ENCODE measurements at regions not wholly inside any gene's neighbourhood (a gene's known extent, or its start where the extent isn't known, plus 50 kb on each side); places are given as distances from the start of the nearest gene placed in this dataset.

GRCh38 chr9:105044518-105044917 is 116.6 kb upstream of the ABCA1 start:
- DNase-seq: no peak
- H3K4me3 Mint-ChIP-seq (ENCODE audit: unreplicated experiment): no peak overlapping the region
- H3K27ac Mint-ChIP-seq (ENCODE audit: unreplicated experiment): no peak overlapping the region
- peaks cover 3% of the 10 kb centered on the region for H3K27me3 Mint-ChIP-seq (ENCODE audit: unreplicated experiment)
- H3K36me3 Mint-ChIP-seq (ENCODE audit: unreplicated experiment): no peaks in the 10 kb centered on the region
- H3K4me1 Mint-ChIP-seq (ENCODE audit: low read depth, unreplicated experiment): no peaks in the 10 kb centered on the region
- H3K9me3 Mint-ChIP-seq (ENCODE audit: unreplicated experiment): no peaks in the 10 kb centered on the region
- TF ChIP-seq CTCF (IDR thresholded peaks at IDR 0.05; ENCODE audit: partially characterized antibody, unreplicated experiment): no peak

GRCh38 chr9:105046907-105047741 is 119.2 kb upstream of the ABCA1 start:
- Mint-ChIP-seq H3K36me3 (ENCODE audit: unreplicated experiment) (no peaks in the 10 kb centered on the region), H3K9me3 (ENCODE audit: unreplicated experiment) (no peaks in the 10 kb centered on the region), H3K4me1 (ENCODE audit: low read depth, unreplicated experiment) (no peaks in the 10 kb centered on the region), H3K27ac (ENCODE audit: unreplicated experiment) (no peak overlapping the region), H3K27me3 (ENCODE audit: unreplicated experiment) (peaks cover 3% of the 10 kb centered on the region), H3K4me3 (ENCODE audit: unreplicated experiment) (no peak overlapping the region)
- DNase-seq: no peak
- TF ChIP-seq CTCF (IDR thresholded peaks at IDR 0.05; ENCODE audit: partially characterized antibody, unreplicated experiment): no peak

- Mint-ChIP-seq H3K27me3 (ENCODE audit: unreplicated experiment) (peaks cover 4% of the 10 kb centered on the region), H3K4me3 (ENCODE audit: unreplicated experiment) (no peak overlapping the region), H3K27ac (ENCODE audit: unreplicated experiment) (no peak overlapping the region), H3K36me3 (ENCODE audit: unreplicated experiment) (no peaks in the 10 kb centered on the region), H3K9me3 (ENCODE audit: unreplicated experiment) (no peaks in the 10 kb centered on the region), H3K4me1 (ENCODE audit: low read depth, unreplicated experiment) (no peaks in the 10 kb centered on the region)
- TF ChIP-seq CTCF (IDR thresholded peaks at IDR 0.05; ENCODE audit: partially characterized antibody, unreplicated experiment): no peak
- DNase-seq: no peak
These were observed 119.7 kb upstream of the ABCA1 start for GRCh38 chr9:105047742-105048041.

- Mint-ChIP-seq H3K27me3 (ENCODE audit: unreplicated experiment) (peaks cover 4% of the 10 kb centered on the region), H3K4me3 (ENCODE audit: unreplicated experiment) (no peak overlapping the region), H3K4me1 (ENCODE audit: low read depth, unreplicated experiment) (no peaks in the 10 kb centered on the region), H3K27ac (ENCODE audit: unreplicated experiment) (no peak overlapping the region), H3K36me3 (ENCODE audit: unreplicated experiment) (peaks cover 5% of the 10 kb centered on the region), H3K9me3 (ENCODE audit: unreplicated experiment) (no peaks in the 10 kb centered on the region)
- no peak for DNase-seq
- no peak for TF ChIP-seq CTCF (IDR thresholded peaks at IDR 0.05; ENCODE audit: partially characterized antibody, unreplicated experiment)
These were observed 120.4 kb upstream of the ABCA1 start for GRCh38 chr9:105048331-105048730.

- H3K4me3 Mint-ChIP-seq (ENCODE audit: unreplicated experiment): no peak overlapping the region
- TF ChIP-seq CTCF (IDR thresholded peaks at IDR 0.05; ENCODE audit: partially characterized antibody, unreplicated experiment): no peak
- no peak for DNase-seq
- H3K36me3 Mint-ChIP-seq (ENCODE audit: unreplicated experiment): peaks cover 5% of the 10 kb centered on the region
- no peaks in the 10 kb centered on the region for H3K4me1 Mint-ChIP-seq (ENCODE audit: low read depth, unreplicated experiment)
- no peak overlapping the region for H3K27ac Mint-ChIP-seq (ENCODE audit: unreplicated experiment)
- H3K9me3 Mint-ChIP-seq (ENCODE audit: unreplicated experiment): no peaks in the 10 kb centered on the region
- peaks cover 4% of the 10 kb centered on the region for H3K27me3 Mint-ChIP-seq (ENCODE audit: unreplicated experiment)
These were observed 122.3 kb upstream of the ABCA1 start for GRCh38 chr9:105050296-105050695.

Data from glutamatergic neuron (in vitro differentiated cells).